ENCODE measurements at regions not wholly inside any gene's neighbourhood (a gene's known extent, or its start where the extent isn't known, plus 50 kb on each side); places are given as distances from the start of the nearest gene placed in this dataset.

GRCh38 chr20:48262466-48262865 is 477.2 kb upstream of the SULF2 start:
- no peak overlapping the region for H3K4me3 ChIP-seq (ENCODE audit: low read depth, low read length)
- in situ Hi-C loops (cut with HindIII; ENCODE audit: low sequenced_read_pairs): no loop called here
- TF ChIP-seq CTCF (IDR thresholded peaks at IDR 0.05; ENCODE audit: low read depth, low read length): no peak
- no peak for DNase-seq (ENCODE audit: low read depth, low spot score)

GRCh38 chr20:48261398-48261910 is 476.2 kb upstream of the SULF2 start:
- DNase-seq (ENCODE audit: low read depth, low spot score): no peak
- H3K4me3 ChIP-seq (ENCODE audit: low read depth, low read length): no peak overlapping the region
- TF ChIP-seq CTCF (IDR thresholded peaks at IDR 0.05; ENCODE audit: low read depth, low read length): no peak
- in situ Hi-C loops (cut with HindIII; ENCODE audit: low sequenced_read_pairs): no loop called here

GRCh38 chr20:48260129-48260756 is 475.0 kb upstream of the SULF2 start:
- DNase-seq (ENCODE audit: low read depth, low spot score): no peak
- no peak overlapping the region for H3K4me3 ChIP-seq (ENCODE audit: low read depth, low read length)
- TF ChIP-seq CTCF (IDR thresholded peaks at IDR 0.05; ENCODE audit: low read depth, low read length): no peak
- in situ Hi-C loops (cut with HindIII; ENCODE audit: low sequenced_read_pairs): no loop called here

GRCh38 chr20:48259456-48259855 is 474.2 kb upstream of the SULF2 start:
- TF ChIP-seq CTCF (IDR thresholded peaks at IDR 0.05; ENCODE audit: low read depth, low read length): no peak
- in situ Hi-C loops (cut with HindIII; ENCODE audit: low sequenced_read_pairs): no loop called here
- H3K4me3 ChIP-seq (ENCODE audit: low read depth, low read length): no peak overlapping the region
- DNase-seq (ENCODE audit: low read depth, low spot score): no peak

GRCh38 chr20:48257833-48258232 is 472.6 kb upstream of the SULF2 start:
- DNase-seq (ENCODE audit: low read depth, low spot score): no peak
- TF ChIP-seq CTCF (IDR thresholded peaks at IDR 0.05; ENCODE audit: low read depth, low read length): no peak
- in situ Hi-C loops (cut with HindIII; ENCODE audit: low sequenced_read_pairs): no loop called here
- no peak overlapping the region for H3K4me3 ChIP-seq (ENCODE audit: low read depth, low read length)

- no peak for TF ChIP-seq CTCF (IDR thresholded peaks at IDR 0.05; ENCODE audit: low read depth, low read length)
- no peak overlapping the region for H3K4me3 ChIP-seq (ENCODE audit: low read depth, low read length)
- no peak for DNase-seq (ENCODE audit: low read depth, low spot score)
- in situ Hi-C loops (cut with HindIII; ENCODE audit: low sequenced_read_pairs): no loop called here
Measured at GRCh38 chr20:48247961-48248360, 462.7 kb upstream of the SULF2 start.
